SU-DHL-6 (cell line): ENCODE measurements at regions not wholly inside any gene's neighbourhood (a gene's known extent, or its start where the extent isn't known, plus 50 kb on each side); places are given as distances from the start of the nearest gene placed in this dataset.

Source experiments
- CTCF ChIP-seq: fragments of 200-600 bp; sonication (generic); IDR thresholded peaks from one replicate; pipeline ENCODE4 v1.5.1; 2017; ENCODE audit warnings: antibody characterized with exemption, mild to moderate bottlenecking, low read length, moderate library complexity; ENCODE audit not compliant: insufficient read depth, poor library complexity, severe bottlenecking
- EZH2phosphoT487 ChIP-seq: fragments of 200-600 bp; sonication (generic), shearing (Covaris generic); conservative IDR thresholded peaks from 2 replicates; pipeline ENCODE4 v1.6.1; 2018; ENCODE audit warnings: mild to moderate bottlenecking, antibody characterized with exemption, low read length, moderate library complexity, mixed read lengths

- TF ChIP-seq CTCF = no peak
- no peak for TF ChIP-seq EZH2phosphoT487
Observed at GRCh38 chr3:8001712-8002111, 499.9 kb upstream of the LMCD1 start.
